ENCODE measurements at regions not wholly inside any gene's neighbourhood (a gene's known extent, or its start where the extent isn't known, plus 50 kb on each side); places are given as distances from the start of the nearest gene placed in this dataset.
"Not testable (repeated sequence)": the region's sequence is repeated elsewhere in the genome, so short reads cannot be mapped to it uniquely, and the experiment has no call there.

- no peak for DNase-seq
Observed at GRCh38 chrX:110962451-110962850, 133.5 kb upstream of the PAK3 start.

- DNase-seq: no peak
Observed at GRCh38 chrX:110955706-110956105, 140.3 kb upstream of the PAK3 start.

- DNase-seq: no peak
Observed at GRCh38 chrX:110954428-110955100, 141.4 kb upstream of the PAK3 start.

- DNase-seq: no peak
Observed at GRCh38 chrX:110951472-110952269, 144.3 kb upstream of the PAK3 start.

GRCh38 chrX:110944751-110945675, 149.4 kb upstream of the CHRDL1 start:
- no peak for DNase-seq

- no peak for DNase-seq
Observed at GRCh38 chrX:110944311-110944750, 148.7 kb upstream of the CHRDL1 start.

- DNase-seq: no peak
Observed at GRCh38 chrX:110941906-110942305, 146.3 kb upstream of the CHRDL1 start.

- DNase-seq: no peak
Observed at GRCh38 chrX:110938977-110939732, 143.5 kb upstream of the CHRDL1 start.

GRCh38 chrX:110924871-110925270, 129.3 kb upstream of the CHRDL1 start:
- DNase-seq: no peak

- no peak for DNase-seq
Observed at GRCh38 chrX:110920991-110921390, 125.4 kb upstream of the CHRDL1 start.

GRCh38 chrX:110915570-110915969, 120.0 kb upstream of the CHRDL1 start:
- no peak for DNase-seq

GRCh38 chrX:110915111-110915510, 119.5 kb upstream of the CHRDL1 start:
- no peak for DNase-seq

GRCh38 chrX:110914281-110914680, 118.7 kb upstream of the CHRDL1 start:
- no peak for DNase-seq

- DNase-seq: not testable (repeated sequence)
Observed at GRCh38 chrX:110904747-110905146, 109.1 kb upstream of the CHRDL1 start.

- DNase-seq: no peak
Observed at GRCh38 chrX:110881971-110882370, 86.4 kb upstream of the CHRDL1 start.

GRCh38 chrX:110877326-110877725, 81.7 kb upstream of the CHRDL1 start:
- no peak for DNase-seq

- no peak for DNase-seq
Observed at GRCh38 chrX:110871839-110872238, 76.2 kb upstream of the CHRDL1 start.

GRCh38 chrX:110866421-110866820, 70.8 kb upstream of the CHRDL1 start:
- DNase-seq: no peak

- DNase-seq: no peak
Observed at GRCh38 chrX:110863883-110864282, 68.3 kb upstream of the CHRDL1 start.

- DNase-seq: no peak
Observed at GRCh38 chrX:110858565-110858964, 62.9 kb upstream of the CHRDL1 start.

GRCh38 chrX:110853610-110854009, 58.0 kb upstream of the CHRDL1 start:
- no peak for DNase-seq

GRCh38 chrX:110852180-110852579, 56.6 kb upstream of the CHRDL1 start:
- DNase-seq: no peak

- no peak for DNase-seq
Observed at GRCh38 chrX:110851780-110852179, 56.2 kb upstream of the CHRDL1 start.
